A673 (cell line): ENCODE measurements at regions not wholly inside any gene's neighbourhood (a gene's known extent, or its start where the extent isn't known, plus 50 kb on each side); places are given as distances from the start of the nearest gene placed in this dataset.

Experiments used
- EZH2 ChIP-seq: fragments of 200-600 bp; sonication (generic); IDR thresholded peaks from 2 replicates; pipeline ENCODE4 v1.6.1; 2017; ENCODE audit warnings: borderline replicate concordance, low read depth, mild to moderate bottlenecking, mixed read lengths, antibody characterized with exemption, low read length; ENCODE audit not compliant: poor library complexity, severe bottlenecking
- TF ChIP-seq, protein P1 (sequence below): fragments of 300-800, 200-600 bp; sonication (generic); conservative IDR thresholded peaks from 2 replicates; pipeline ENCODE4 v1.5.1; 2017; ENCODE audit warnings: low read depth, mild to moderate bottlenecking, antibody characterized with exemption, low read length, moderate library complexity, mixed read lengths

DNA sequence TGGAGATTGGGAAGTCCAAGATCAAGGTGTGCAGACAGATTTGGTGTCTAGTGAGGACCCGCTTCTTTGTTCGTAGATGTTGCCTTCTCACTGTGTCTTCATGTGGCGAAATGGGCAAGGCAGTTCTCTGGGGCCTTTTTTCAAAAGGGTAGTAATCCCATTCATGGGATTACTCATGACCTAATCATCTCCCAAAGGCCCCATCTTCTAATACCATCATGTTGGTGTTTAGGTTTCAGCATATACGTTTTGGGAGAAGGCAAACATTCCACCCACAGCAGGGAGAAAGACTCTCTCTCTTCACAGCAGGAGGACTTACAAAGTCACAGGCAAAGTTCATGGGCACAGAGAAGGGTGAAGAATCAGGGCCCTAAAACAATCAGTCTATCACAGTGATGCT lies 252.1 kb downstream of the RPLP1 start:
- no peak for TF ChIP-seq EZH2
- TF ChIP-seq, protein P1, sequence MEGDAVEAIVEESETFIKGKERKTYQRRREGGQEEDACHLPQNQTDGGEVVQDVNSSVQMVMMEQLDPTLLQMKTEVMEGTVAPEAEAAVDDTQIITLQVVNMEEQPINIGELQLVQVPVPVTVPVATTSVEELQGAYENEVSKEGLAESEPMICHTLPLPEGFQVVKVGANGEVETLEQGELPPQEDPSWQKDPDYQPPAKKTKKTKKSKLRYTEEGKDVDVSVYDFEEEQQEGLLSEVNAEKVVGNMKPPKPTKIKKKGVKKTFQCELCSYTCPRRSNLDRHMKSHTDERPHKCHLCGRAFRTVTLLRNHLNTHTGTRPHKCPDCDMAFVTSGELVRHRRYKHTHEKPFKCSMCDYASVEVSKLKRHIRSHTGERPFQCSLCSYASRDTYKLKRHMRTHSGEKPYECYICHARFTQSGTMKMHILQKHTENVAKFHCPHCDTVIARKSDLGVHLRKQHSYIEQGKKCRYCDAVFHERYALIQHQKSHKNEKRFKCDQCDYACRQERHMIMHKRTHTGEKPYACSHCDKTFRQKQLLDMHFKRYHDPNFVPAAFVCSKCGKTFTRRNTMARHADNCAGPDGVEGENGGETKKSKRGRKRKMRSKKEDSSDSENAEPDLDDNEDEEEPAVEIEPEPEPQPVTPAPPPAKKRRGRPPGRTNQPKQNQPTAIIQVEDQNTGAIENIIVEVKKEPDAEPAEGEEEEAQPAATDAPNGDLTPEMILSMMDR: no peak
